IMR-90 (cell line): ENCODE measurements at regions not wholly inside any gene's neighbourhood (a gene's known extent, or its start where the extent isn't known, plus 50 kb on each side); places are given as distances from the start of the nearest gene placed in this dataset.

Experiments used
- CEBPB ChIP-seq: IDR thresholded peaks from 2 replicates; pipeline ENCODE4 v1.6.1; 2012; ENCODE audit warnings: low read depth, low read length, improper control_type of control experiment
- CTCF ChIP-seq: conservative IDR thresholded peaks from 2 replicates; pipeline ENCODE4 v1.5.1; 2012; ENCODE audit warnings: mild to moderate bottlenecking, low read depth, low read length, improper control_type of control experiment
- POLR2A ChIP-seq: IDR thresholded peaks from 2 replicates; pipeline ENCODE4 v1.6.1; 2012; ENCODE audit warnings: mild to moderate bottlenecking, low read depth, low read length
- RFX5 ChIP-seq: IDR thresholded peaks from 2 replicates; pipeline ENCODE4 v1.8.0; 2012; ENCODE audit warnings: low read depth, mild to moderate bottlenecking, low read length, moderate library complexity

DNA sequence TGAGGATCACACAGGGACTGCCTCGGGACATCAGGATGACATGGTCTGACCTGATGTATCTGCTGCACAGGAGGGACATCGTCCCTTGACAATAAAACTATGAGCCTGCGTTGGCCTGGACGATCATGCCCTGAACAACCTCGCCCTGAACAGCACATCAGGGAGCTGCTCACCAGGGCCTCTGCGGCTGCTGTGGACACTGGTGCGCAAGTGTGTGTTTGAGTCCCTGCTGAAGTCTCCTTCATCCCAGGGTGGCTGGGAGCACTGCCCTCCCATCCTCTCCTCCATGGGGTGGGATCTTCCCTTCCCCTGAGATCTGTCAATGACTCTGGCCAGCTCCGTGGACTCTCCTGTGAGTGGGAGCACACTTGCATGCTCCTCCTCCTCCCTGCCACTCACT, 257.8 kb downstream of the RBFOX3 start:
- no peak for TF ChIP-seq RFX5
- TF ChIP-seq CTCF, result no peak
- TF ChIP-seq CEBPB, result no peak
- no peak for TF ChIP-seq POLR2A
